ENCODE measurements at regions not wholly inside any gene's neighbourhood (a gene's known extent, or its start where the extent isn't known, plus 50 kb on each side); places are given as distances from the start of the nearest gene placed in this dataset.

DNA sequence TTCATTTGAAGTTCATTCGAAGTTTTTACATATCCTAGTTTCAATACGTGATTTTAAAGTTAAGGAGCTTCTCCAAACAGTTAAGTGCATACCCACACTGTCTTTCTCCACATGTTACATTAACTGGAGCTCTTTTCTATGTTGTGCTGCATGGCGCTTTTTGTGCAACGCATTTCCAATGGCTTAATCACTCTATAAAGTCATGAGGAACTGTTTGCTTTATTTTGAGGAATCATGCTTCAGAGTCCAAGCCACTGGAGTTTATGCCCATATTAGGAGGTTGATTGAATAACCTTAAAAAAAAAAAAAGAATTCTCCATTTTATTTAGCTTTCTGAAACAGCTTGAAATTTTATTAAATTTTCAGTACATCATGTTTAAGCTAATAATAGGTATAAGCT, 109.4 kb upstream of the MBNL1 start:
- no peak for ATAC-seq (ENCODE audit: low read depth)
- Histone ChIP-seq H3K36me3 (replicated peaks in 1 of 2; ENCODE audit: control extremely low read depth in 1 of 2, control insufficient read depth in 1 of 2, extremely low read depth in 1 of 2, insufficient read depth in 2 of 2, low read length in 1 of 2) (no peaks in the 10 kb centered on the region), H3K9me3 (ENCODE audit: control extremely low read depth in 1 of 3, control insufficient read depth in 2 of 3, insufficient read depth in 1 of 3, low read length in 2 of 3) (peaks cover 2 to 3% (median 3%) of the 10 kb centered on the region in 3 donors), H4K20me1 (ENCODE audit: control insufficient read depth, insufficient read depth, low read length, poor library complexity, severe bottlenecking) (no peaks in the 10 kb centered on the region), H3K79me2 (ENCODE audit: control insufficient read depth, insufficient read depth, low read length) (no peaks in the 10 kb centered on the region), H3K4me1 (ENCODE audit: control insufficient read depth in 2 of 2, insufficient read depth in 2 of 2, low read length in 2 of 2) (no peaks in the 10 kb centered on the region), H3K27me3 (replicated peaks in 1 of 4; ENCODE audit: control extremely low read depth in 1 of 4, control insufficient read depth in 3 of 4, insufficient read depth in 4 of 4, low read length in 3 of 4) (no peaks in the 10 kb centered on the region), H3K4me2 (replicated peaks; ENCODE audit: low read depth, low read length, poor library complexity, severe bottlenecking) (no peak overlapping the region), H3K9ac (ENCODE audit: low read length) (no peak overlapping the region), H2AFZ (ENCODE audit: insufficient read depth, low read depth, low read length, poor library complexity, severe bottlenecking) (no peak overlapping the region), H3K27ac (ENCODE audit: low read length in 2 of 2) (no peak overlapping the region), H3K4me3 (ENCODE audit: control extremely low read depth in 1 of 5, extremely low read depth in 1 of 5, insufficient read depth in 1 of 5, low read depth in 2 of 5, low read length in 4 of 5) (no peak overlapping the region)
- WGBS (ENCODE audit: insufficient coverage): 80% methylated on average over 1 of the region's 4 CpGs
- Mint-ChIP-seq H3K9me3 (ENCODE audit: insufficient read depth) (no peaks in the 10 kb centered on the region), H3K27ac (no peak overlapping the region), H3K4me3 (no peak overlapping the region), H3K27me3 (no peaks in the 10 kb centered on the region), H3K4me1 (no peaks in the 10 kb centered on the region)
- DNase-seq: no peak
- TF ChIP-seq, protein P1, sequence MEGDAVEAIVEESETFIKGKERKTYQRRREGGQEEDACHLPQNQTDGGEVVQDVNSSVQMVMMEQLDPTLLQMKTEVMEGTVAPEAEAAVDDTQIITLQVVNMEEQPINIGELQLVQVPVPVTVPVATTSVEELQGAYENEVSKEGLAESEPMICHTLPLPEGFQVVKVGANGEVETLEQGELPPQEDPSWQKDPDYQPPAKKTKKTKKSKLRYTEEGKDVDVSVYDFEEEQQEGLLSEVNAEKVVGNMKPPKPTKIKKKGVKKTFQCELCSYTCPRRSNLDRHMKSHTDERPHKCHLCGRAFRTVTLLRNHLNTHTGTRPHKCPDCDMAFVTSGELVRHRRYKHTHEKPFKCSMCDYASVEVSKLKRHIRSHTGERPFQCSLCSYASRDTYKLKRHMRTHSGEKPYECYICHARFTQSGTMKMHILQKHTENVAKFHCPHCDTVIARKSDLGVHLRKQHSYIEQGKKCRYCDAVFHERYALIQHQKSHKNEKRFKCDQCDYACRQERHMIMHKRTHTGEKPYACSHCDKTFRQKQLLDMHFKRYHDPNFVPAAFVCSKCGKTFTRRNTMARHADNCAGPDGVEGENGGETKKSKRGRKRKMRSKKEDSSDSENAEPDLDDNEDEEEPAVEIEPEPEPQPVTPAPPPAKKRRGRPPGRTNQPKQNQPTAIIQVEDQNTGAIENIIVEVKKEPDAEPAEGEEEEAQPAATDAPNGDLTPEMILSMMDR (IDR thresholded peaks at IDR 0.05): no peak
- TF ChIP-seq EZH2 (IDR thresholded peaks at IDR 0.05; ENCODE audit: borderline replicate concordance, insufficient read depth, low read depth, low read length, poor library complexity, severe bottlenecking): no peak
- ChIA-PET CTCF (interaction anchor here (0.7 kb wide), 1 partner anchor 142 kb away, joined by 4 read pairs; no protein-coding TSS in a partner anchor), POLR2A (no interaction called here)
- intact Hi-C loops (cut with micrococcal nuclease): no loop called here

DNA sequence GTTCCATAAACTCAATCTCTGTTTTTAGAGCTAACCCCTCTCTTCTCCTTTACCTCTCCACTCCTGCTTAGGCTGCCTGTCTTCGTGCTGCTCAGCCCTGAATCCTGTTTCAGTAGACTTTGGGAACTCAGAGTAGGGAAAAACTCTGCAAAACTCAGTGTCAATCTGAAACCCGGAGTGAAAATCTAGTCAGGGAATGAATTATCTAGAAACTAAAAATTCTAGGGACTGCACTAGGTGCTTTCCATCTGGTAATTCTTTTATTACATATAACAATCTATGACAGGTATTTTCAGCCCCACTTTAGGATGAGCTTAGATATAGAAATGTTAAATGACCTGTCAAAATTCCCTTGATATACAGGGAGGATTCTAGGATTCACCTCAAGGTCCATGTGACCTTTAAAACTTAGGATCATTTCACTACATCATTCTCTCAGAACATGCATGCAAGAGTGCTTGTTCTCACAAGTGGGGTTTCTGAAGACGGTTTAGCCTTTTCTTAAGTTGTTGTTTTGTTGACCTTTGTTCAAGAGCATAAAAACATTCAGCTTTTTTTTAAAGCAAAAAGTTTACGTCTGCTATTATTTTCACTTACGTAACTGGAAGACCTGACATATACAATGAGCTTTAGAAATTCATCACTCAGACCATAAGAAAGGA, 108.2 kb upstream of the MBNL1 start:
- Histone ChIP-seq H3K36me3 (replicated peaks in 1 of 2; ENCODE audit: control extremely low read depth in 1 of 2, control insufficient read depth in 1 of 2, extremely low read depth in 1 of 2, insufficient read depth in 2 of 2, low read length in 1 of 2) (no peaks in the 10 kb centered on the region), H3K9ac (ENCODE audit: low read length) (no peak overlapping the region), H3K79me2 (ENCODE audit: control insufficient read depth, insufficient read depth, low read length) (no peaks in the 10 kb centered on the region), H3K4me3 (ENCODE audit: control extremely low read depth in 1 of 5, extremely low read depth in 1 of 5, insufficient read depth in 1 of 5, low read depth in 2 of 5, low read length in 4 of 5) (no peak overlapping the region), H2AFZ (ENCODE audit: insufficient read depth, low read depth, low read length, poor library complexity, severe bottlenecking) (no peak overlapping the region), H3K27ac (ENCODE audit: low read length in 2 of 2) (no peak overlapping the region), H4K20me1 (ENCODE audit: control insufficient read depth, insufficient read depth, low read length, poor library complexity, severe bottlenecking) (no peaks in the 10 kb centered on the region), H3K4me2 (replicated peaks; ENCODE audit: low read depth, low read length, poor library complexity, severe bottlenecking) (no peak overlapping the region), H3K4me1 (ENCODE audit: control insufficient read depth in 2 of 2, insufficient read depth in 2 of 2, low read length in 2 of 2) (no peaks in the 10 kb centered on the region), H3K9me3 (ENCODE audit: control extremely low read depth in 1 of 3, control insufficient read depth in 2 of 3, insufficient read depth in 1 of 3, low read length in 2 of 3) (peaks cover 3 to 9% (median 4%) of the 10 kb centered on the region in 3 donors), H3K27me3 (replicated peaks in 1 of 4; ENCODE audit: control extremely low read depth in 1 of 4, control insufficient read depth in 3 of 4, insufficient read depth in 4 of 4, low read length in 3 of 4) (no peaks in the 10 kb centered on the region)
- no peaks in the 10 kb centered on the region for H3K27me3 Mint-ChIP-seq
- H3K9me3 Mint-ChIP-seq (ENCODE audit: insufficient read depth): no peaks in the 10 kb centered on the region
- WGBS (ENCODE audit: insufficient coverage): no CpG with 5 or more reads among the region's 5 CpGs
- no peak overlapping the region for H3K27ac Mint-ChIP-seq
- TF ChIP-seq EZH2 (IDR thresholded peaks at IDR 0.05; ENCODE audit: borderline replicate concordance, insufficient read depth, low read depth, low read length, poor library complexity, severe bottlenecking): no peak
- TF ChIP-seq, protein P1 (IDR thresholded peaks at IDR 0.05): no peak
- H3K4me1 Mint-ChIP-seq: no peaks in the 10 kb centered on the region
- no peak overlapping the region for H3K4me3 Mint-ChIP-seq
- DNase-seq: no peak
- ChIA-PET POLR2A (no interaction called here), CTCF (no interaction called here)
- intact Hi-C loops (cut with micrococcal nuclease): no loop called here
- ATAC-seq (ENCODE audit: low read depth): no peak

All from B cell (primary cell).